ENCODE measurements at regions not wholly inside any gene's neighbourhood (a gene's known extent, or its start where the extent isn't known, plus 50 kb on each side); places are given as distances from the start of the nearest gene placed in this dataset.

DNA sequence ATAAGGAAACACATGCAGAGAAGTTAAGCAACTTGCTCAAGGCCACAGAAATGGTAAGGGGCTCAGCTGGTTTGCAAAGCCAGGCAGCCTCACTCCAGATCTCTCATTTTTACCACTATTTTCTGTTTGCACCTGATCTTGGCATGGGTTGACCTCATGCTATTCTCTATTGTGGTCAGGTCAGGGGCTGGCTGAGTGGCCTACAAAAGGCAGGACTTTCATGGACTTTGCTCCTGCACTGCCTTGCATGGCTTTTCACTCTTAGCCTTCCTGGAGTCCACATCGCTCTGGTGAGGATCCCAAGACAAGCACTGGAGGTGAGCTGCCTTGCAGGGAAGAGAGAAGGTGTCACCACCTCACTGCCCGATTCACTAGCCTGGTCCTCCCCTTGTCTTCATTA lies 56.8 kb upstream of the CSF3R start:
- H3K9ac ChIP-seq (ENCODE audit: extremely low read depth, low read length, poor library complexity, severe bottlenecking) = no peak overlapping the region
- H3K36me3 ChIP-seq (ENCODE audit: control insufficient read depth, insufficient read depth, low read length) = no peaks in the 10 kb centered on the region
- TF ChIP-seq, protein P1, sequence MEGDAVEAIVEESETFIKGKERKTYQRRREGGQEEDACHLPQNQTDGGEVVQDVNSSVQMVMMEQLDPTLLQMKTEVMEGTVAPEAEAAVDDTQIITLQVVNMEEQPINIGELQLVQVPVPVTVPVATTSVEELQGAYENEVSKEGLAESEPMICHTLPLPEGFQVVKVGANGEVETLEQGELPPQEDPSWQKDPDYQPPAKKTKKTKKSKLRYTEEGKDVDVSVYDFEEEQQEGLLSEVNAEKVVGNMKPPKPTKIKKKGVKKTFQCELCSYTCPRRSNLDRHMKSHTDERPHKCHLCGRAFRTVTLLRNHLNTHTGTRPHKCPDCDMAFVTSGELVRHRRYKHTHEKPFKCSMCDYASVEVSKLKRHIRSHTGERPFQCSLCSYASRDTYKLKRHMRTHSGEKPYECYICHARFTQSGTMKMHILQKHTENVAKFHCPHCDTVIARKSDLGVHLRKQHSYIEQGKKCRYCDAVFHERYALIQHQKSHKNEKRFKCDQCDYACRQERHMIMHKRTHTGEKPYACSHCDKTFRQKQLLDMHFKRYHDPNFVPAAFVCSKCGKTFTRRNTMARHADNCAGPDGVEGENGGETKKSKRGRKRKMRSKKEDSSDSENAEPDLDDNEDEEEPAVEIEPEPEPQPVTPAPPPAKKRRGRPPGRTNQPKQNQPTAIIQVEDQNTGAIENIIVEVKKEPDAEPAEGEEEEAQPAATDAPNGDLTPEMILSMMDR (conservative IDR thresholded peaks at IDR 0.05) = no peak
- 92% methylated on average over 2 of the region's 2 CpGs; no CpG with 5 or more reads in 1 of the 2 experiments for WGBS, 2 experiments (ENCODE audit: insufficient coverage in 1 of 2, insufficient read length in 1 of 2)
- H3K4me3 Mint-ChIP-seq = no peak overlapping the region
- no peaks in the 10 kb centered on the region for H3K36me3 Mint-ChIP-seq (ENCODE audit: low read depth)
- no peaks in the 10 kb centered on the region for H3K27me3 Mint-ChIP-seq (ENCODE audit: insufficient read depth)
- H3K27me3 ChIP-seq (ENCODE audit: control insufficient read depth, insufficient read depth, low read length, poor library complexity, severe bottlenecking) = no peaks in the 10 kb centered on the region
- H3K9me3 ChIP-seq (ENCODE audit: control insufficient read depth, low read length) = no peaks in the 10 kb centered on the region
- no peak overlapping the region for H3K27ac ChIP-seq (ENCODE audit: low read depth, low read length)
- H3K4me1 ChIP-seq (ENCODE audit: control insufficient read depth, insufficient read depth, low read length) = no peaks in the 10 kb centered on the region
- no peak overlapping the region for H3K4me3 ChIP-seq (ENCODE audit: low read length)
- H3K4me1 Mint-ChIP-seq = peaks cover 10% of the 10 kb centered on the region
- no peaks in the 10 kb centered on the region for H3K9me3 Mint-ChIP-seq
- H3K27ac Mint-ChIP-seq = no peak overlapping the region
- DNase-seq = peak; percentile 33

DNA sequence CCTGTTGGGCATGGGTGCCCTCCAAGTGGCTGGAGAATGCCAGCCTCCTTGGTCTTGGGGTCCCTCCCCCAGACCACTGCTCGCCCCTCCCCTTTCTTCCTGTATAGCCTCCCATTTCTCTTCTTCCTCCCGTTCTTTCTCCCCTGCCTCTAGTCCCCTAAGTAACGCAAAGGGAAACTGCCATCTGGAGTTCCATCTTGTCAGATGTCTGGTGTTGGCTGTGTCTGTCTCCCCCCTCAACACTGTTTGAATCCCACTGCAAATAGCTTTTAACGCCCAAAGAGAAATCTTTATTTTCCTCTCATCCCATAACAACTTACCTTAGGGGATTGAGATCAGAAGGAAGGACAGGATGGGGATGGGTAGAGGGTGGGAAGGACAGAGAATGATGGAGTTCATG lies 55.3 kb upstream of the CSF3R start:
- no peak overlapping the region for H3K9ac ChIP-seq (ENCODE audit: extremely low read depth, low read length, poor library complexity, severe bottlenecking)
- H3K27me3 ChIP-seq (ENCODE audit: control insufficient read depth, insufficient read depth, low read length, poor library complexity, severe bottlenecking) = no peaks in the 10 kb centered on the region
- peaks cover 3% of the 10 kb centered on the region for H3K9me3 ChIP-seq (ENCODE audit: control insufficient read depth, low read length)
- WGBS, 2 experiments (ENCODE audit: insufficient coverage in 1 of 2, insufficient read length in 1 of 2) = 79 to 85% methylated on average over 3 of the region's 4 CpGs
- Mint-ChIP-seq H3K27ac (no peak overlapping the region), H3K36me3 (ENCODE audit: low read depth) (no peaks in the 10 kb centered on the region), H3K4me1 (peaks cover 10% of the 10 kb centered on the region), H3K4me3 (no peak overlapping the region), H3K27me3 (ENCODE audit: insufficient read depth) (no peaks in the 10 kb centered on the region), H3K9me3 (peaks cover 4% of the 10 kb centered on the region)
- peak; percentile 20 for DNase-seq
- TF ChIP-seq, protein P1 (conservative IDR thresholded peaks at IDR 0.05) = no peak
- H3K36me3 ChIP-seq (ENCODE audit: control insufficient read depth, insufficient read depth, low read length) = no peaks in the 10 kb centered on the region
- no peak overlapping the region for H3K27ac ChIP-seq (ENCODE audit: low read depth, low read length)
- H3K4me1 ChIP-seq (ENCODE audit: control insufficient read depth, insufficient read depth, low read length) = no peaks in the 10 kb centered on the region
- H3K4me3 ChIP-seq (ENCODE audit: low read length) = no peak overlapping the region

- WGBS, 2 experiments (ENCODE audit: insufficient coverage in 1 of 2, insufficient read length in 1 of 2) = 75 to 79% methylated on average over 2 of the region's 2 CpGs
- Histone ChIP-seq H3K9me3 (ENCODE audit: control insufficient read depth, low read length) (peaks cover 5% of the 10 kb centered on the region), H3K27ac (ENCODE audit: low read depth, low read length) (no peak overlapping the region), H3K36me3 (ENCODE audit: control insufficient read depth, insufficient read depth, low read length) (no peaks in the 10 kb centered on the region), H3K4me1 (ENCODE audit: control insufficient read depth, insufficient read depth, low read length) (no peaks in the 10 kb centered on the region), H3K4me3 (ENCODE audit: low read length) (no peak overlapping the region), H3K27me3 (ENCODE audit: control insufficient read depth, insufficient read depth, low read length, poor library complexity, severe bottlenecking) (no peaks in the 10 kb centered on the region), H3K9ac (ENCODE audit: extremely low read depth, low read length, poor library complexity, severe bottlenecking) (no peak overlapping the region)
- peaks cover 5% of the 10 kb centered on the region for H3K9me3 Mint-ChIP-seq
- no peaks in the 10 kb centered on the region for H3K27me3 Mint-ChIP-seq (ENCODE audit: insufficient read depth)
- H3K36me3 Mint-ChIP-seq (ENCODE audit: low read depth) = no peaks in the 10 kb centered on the region
- DNase-seq = no peak
- TF ChIP-seq, protein P1 (conservative IDR thresholded peaks at IDR 0.05) = no peak
- no peak overlapping the region for H3K4me3 Mint-ChIP-seq
- H3K4me1 Mint-ChIP-seq = peaks cover 10% of the 10 kb centered on the region
- no peak overlapping the region for H3K27ac Mint-ChIP-seq
These were observed 54.6 kb upstream of the CSF3R start for GRCh38 chr1:36537190-36537768.

Data from endodermal cell (in vitro differentiated cells).